ENCODE measurements at regions not wholly inside any gene's neighbourhood (a gene's known extent, or its start where the extent isn't known, plus 50 kb on each side); places are given as distances from the start of the nearest gene placed in this dataset.

DNA sequence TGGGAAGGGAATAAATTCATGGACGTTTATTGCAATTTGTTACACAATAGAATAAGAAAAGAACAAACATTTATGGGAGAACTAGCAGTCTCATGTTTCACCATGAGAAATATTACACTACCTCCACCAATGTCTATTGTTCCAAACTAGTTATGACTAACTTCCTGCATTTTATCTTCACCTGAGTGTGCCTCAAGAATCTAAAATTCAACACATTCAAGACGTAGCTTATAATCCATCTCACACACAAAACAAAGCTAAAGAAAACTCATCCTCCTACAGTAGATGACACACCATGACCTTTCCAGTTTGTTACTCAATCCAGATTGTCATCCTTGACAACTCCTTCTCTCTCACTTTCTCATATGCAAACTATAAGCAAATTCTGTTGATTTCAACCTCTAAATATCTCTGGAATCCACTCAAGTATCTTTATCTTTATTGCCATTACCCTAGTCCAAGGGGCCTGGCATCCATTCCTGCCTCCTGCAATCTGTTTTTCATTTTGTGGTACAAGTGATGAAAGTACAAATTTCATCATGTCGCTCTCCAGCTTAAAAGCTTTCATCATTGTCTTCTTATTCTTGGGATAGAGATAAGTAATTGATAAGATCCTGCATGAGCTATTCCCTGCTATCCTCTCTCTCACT, 229.9 kb downstream of the NR2F2 start:
- TF ChIP-seq, protein P1, sequence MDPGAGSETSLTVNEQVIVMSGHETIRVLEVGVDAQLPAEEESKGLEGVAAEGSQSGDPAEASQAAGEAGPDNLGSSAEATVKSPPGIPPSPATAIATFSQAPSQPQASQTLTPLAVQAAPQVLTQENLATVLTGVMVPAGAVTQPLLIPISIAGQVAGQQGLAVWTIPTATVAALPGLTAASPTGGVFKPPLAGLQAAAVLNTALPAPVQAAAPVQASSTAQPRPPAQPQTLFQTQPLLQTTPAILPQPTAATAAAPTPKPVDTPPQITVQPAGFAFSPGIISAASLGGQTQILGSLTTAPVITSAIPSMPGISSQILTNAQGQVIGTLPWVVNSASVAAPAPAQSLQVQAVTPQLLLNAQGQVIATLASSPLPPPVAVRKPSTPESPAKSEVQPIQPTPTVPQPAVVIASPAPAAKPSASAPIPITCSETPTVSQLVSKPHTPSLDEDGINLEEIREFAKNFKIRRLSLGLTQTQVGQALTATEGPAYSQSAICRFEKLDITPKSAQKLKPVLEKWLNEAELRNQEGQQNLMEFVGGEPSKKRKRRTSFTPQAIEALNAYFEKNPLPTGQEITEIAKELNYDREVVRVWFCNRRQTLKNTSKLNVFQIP (CRISPR knock-in tag; IDR thresholded peaks at IDR 0.05; ENCODE audit: borderline replicate concordance, low read depth) = no peak
- no peak for TF ChIP-seq ZFP30 (CRISPR knock-in tag; IDR thresholded peaks at IDR 0.05)
- no peak for TF ChIP-seq ZNF8 (CRISPR knock-in tag; IDR thresholded peaks at IDR 0.05)
- TF ChIP-seq OSR1 (CRISPR knock-in tag; IDR thresholded peaks at IDR 0.05) = no peak
- no peak for TF ChIP-seq ZNF70 (CRISPR knock-in tag; IDR thresholded peaks at IDR 0.05)
- no peak for TF ChIP-seq PPARA (CRISPR knock-in tag; IDR thresholded peaks at IDR 0.05; ENCODE audit: borderline replicate concordance)
- TF ChIP-seq, protein P2, sequence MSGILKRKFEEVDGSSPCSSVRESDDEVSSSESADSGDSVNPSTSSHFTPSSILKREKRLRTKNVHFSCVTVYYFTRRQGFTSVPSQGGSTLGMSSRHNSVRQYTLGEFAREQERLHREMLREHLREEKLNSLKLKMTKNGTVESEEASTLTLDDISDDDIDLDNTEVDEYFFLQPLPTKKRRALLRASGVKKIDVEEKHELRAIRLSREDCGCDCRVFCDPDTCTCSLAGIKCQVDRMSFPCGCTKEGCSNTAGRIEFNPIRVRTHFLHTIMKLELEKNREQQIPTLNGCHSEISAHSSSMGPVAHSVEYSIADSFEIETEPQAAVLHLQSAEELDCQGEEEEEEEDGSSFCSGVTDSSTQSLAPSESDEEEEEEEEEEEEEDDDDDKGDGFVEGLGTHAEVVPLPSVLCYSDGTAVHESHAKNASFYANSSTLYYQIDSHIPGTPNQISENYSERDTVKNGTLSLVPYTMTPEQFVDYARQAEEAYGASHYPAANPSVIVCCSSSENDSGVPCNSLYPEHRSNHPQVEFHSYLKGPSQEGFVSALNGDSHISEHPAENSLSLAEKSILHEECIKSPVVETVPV (CRISPR knock-in tag; IDR thresholded peaks at IDR 0.05) = no peak
- no peak for TF ChIP-seq ESRRG (CRISPR knock-in tag; IDR thresholded peaks at IDR 0.05)
- no peak for TF ChIP-seq RARB (CRISPR knock-in tag; IDR thresholded peaks at IDR 0.05)
- TF ChIP-seq CSDC2 (CRISPR knock-in tag; IDR thresholded peaks at IDR 0.05) = no peak
- no peak for TF ChIP-seq ZFP3 (CRISPR knock-in tag; IDR thresholded peaks at IDR 0.05)
- TF ChIP-seq TCF4 (CRISPR knock-in tag; IDR thresholded peaks at IDR 0.05; ENCODE audit: borderline replicate concordance) = no peak

Measured in SK-N-SH treated with all-trans-retinoic acid at 6 μM for 48 hours (cell line).